Activated CD4-positive, CD25-positive, alpha-beta regulatory T cell treated with anti-CD3 and anti-CD28 coated beads, Interleukin-2, amount 50 U/mL, for 24 hours (primary cell): ENCODE measurements at regions not wholly inside any gene's neighbourhood (a gene's known extent, or its start where the extent isn't known, plus 50 kb on each side); places are given as distances from the start of the nearest gene placed in this dataset.

Experiments
- ATAC-seq, 2 donors: fragments of 150-1000 bp; cut with Tn5 transposase; one replicate each; pipeline ENCODE4 v1.10.0; 2021; ENCODE audit warnings: mild to moderate bottlenecking in 1 of 2, moderate library complexity in 1 of 2

- ATAC-seq = no peak
Measured at GRCh38 chr12:46462641-46463355, 90.2 kb upstream of the SLC38A2 start.

GRCh38 chr12:46461907-46462640, 89.5 kb upstream of the SLC38A2 start:
- ATAC-seq = no peak

GRCh38 chr12:46461459-46461858, 88.9 kb upstream of the SLC38A2 start:
- no peak for ATAC-seq

- peak; percentile 83 to 84 for ATAC-seq
Measured at GRCh38 chr12:46460682-46461210, 88.2 kb upstream of the SLC38A2 start.

- no peak for ATAC-seq
Measured at GRCh38 chr12:46459861-46460545, 87.4 kb upstream of the SLC38A2 start.

- peak; percentile 33 to 48 for ATAC-seq
Measured at GRCh38 chr12:46459111-46459510, 86.5 kb upstream of the SLC38A2 start.

- peak; percentile 31 to 45 for ATAC-seq
Measured at GRCh38 chr12:46458500-46459102, 86.0 kb upstream of the SLC38A2 start.

- no peak for ATAC-seq
Measured at GRCh38 chr12:46457958-46458357, 85.4 kb upstream of the SLC38A2 start.

- ATAC-seq = no peak
Measured at GRCh38 chr12:46456356-46457334, 84.1 kb upstream of the SLC38A2 start.

- peak in 1 of 2 donors; percentile 18 for ATAC-seq
Measured at GRCh38 chr12:46455648-46456352, 83.2 kb upstream of the SLC38A2 start.

- no peak for ATAC-seq
Measured at GRCh38 chr12:46454981-46455380, 82.4 kb upstream of the SLC38A2 start.

- no peak for ATAC-seq
Measured at GRCh38 chr12:46453428-46453827, 80.9 kb upstream of the SLC38A2 start.

- no peak for ATAC-seq
Measured at GRCh38 chr12:46452776-46453175, 80.2 kb upstream of the SLC38A2 start.

- ATAC-seq = no peak
Measured at GRCh38 chr12:46452061-46452615, 79.6 kb upstream of the SLC38A2 start.

GRCh38 chr12:46451276-46452021, 78.9 kb upstream of the SLC38A2 start:
- ATAC-seq = peak; percentile 92 to 93

GRCh38 chr12:46450279-46450748, 77.7 kb upstream of the SLC38A2 start:
- ATAC-seq = no peak

GRCh38 chr12:46449856-46450255, 77.3 kb upstream of the SLC38A2 start:
- ATAC-seq = no peak

- no peak for ATAC-seq
Measured at GRCh38 chr12:46449316-46449715, 76.7 kb upstream of the SLC38A2 start.

GRCh38 chr12:46446645-46447044, 74.1 kb upstream of the SLC38A2 start:
- ATAC-seq = no peak
